ENCODE measurements at regions not wholly inside any gene's neighbourhood (a gene's known extent, or its start where the extent isn't known, plus 50 kb on each side); places are given as distances from the start of the nearest gene placed in this dataset.
"Not testable (repeated sequence)": the region's sequence is repeated elsewhere in the genome, so short reads cannot be mapped to it uniquely, and the experiment has no call there.

- no peak for DNase-seq (ENCODE audit: low read depth)
- H3K4me3 ChIP-seq (ENCODE audit: low read length) = no peak overlapping the region
- no peak overlapping the region for H3K9ac ChIP-seq (ENCODE audit: low read length)
- peaks cover 24% of the 10 kb centered on the region for H3K4me1 ChIP-seq (ENCODE audit: control insufficient read depth, insufficient read depth, low read length)
- no peaks in the 10 kb centered on the region for H3K36me3 ChIP-seq (ENCODE audit: control insufficient read depth, insufficient read depth, low read length, severe bottlenecking)
- H3K27me3 ChIP-seq (replicated peaks; ENCODE audit: control insufficient read depth, insufficient read depth, low read length) = no peaks in the 10 kb centered on the region
- no peaks in the 10 kb centered on the region for H3K9me3 ChIP-seq (ENCODE audit: control insufficient read depth, low read length)
These were observed 119.4 kb upstream of the TSC22D1 start for GRCh38 chr13:44695520-44695919.

GRCh38 chr13:44694842-44695241 is 118.7 kb upstream of the TSC22D1 start:
- DNase-seq (ENCODE audit: low read depth) = no peak
- peaks cover 25% of the 10 kb centered on the region for H3K4me1 ChIP-seq (ENCODE audit: control insufficient read depth, insufficient read depth, low read length)
- no peak overlapping the region for H3K9ac ChIP-seq (ENCODE audit: low read length)
- H3K9me3 ChIP-seq (ENCODE audit: control insufficient read depth, low read length) = no peaks in the 10 kb centered on the region
- H3K36me3 ChIP-seq (ENCODE audit: control insufficient read depth, insufficient read depth, low read length, severe bottlenecking) = no peaks in the 10 kb centered on the region
- no peak overlapping the region for H3K4me3 ChIP-seq (ENCODE audit: low read length)
- H3K27me3 ChIP-seq (replicated peaks; ENCODE audit: control insufficient read depth, insufficient read depth, low read length) = no peaks in the 10 kb centered on the region

DNA sequence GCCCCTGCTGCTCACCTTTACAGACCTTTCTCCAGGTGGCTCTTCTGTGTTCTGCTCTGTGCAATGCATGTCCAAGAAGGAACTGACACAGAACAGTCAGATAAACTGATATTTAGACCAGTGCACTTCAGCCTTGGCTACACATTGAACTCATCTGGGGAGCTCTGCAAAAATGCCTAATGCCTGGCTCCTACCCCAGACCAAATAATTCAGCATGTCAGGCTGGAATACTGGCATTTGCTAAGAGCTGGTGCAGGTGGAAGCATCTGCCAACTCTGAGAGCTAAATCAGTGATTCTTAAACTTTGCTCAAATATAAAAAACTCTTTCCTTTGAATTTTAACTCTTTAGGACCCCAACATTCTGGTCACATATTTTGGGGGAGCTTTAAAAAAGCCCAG is 118.2 kb upstream of the TSC22D1 start:
- no peaks in the 10 kb centered on the region for H3K9me3 ChIP-seq (ENCODE audit: control insufficient read depth, low read length)
- H3K36me3 ChIP-seq (ENCODE audit: control insufficient read depth, insufficient read depth, low read length, severe bottlenecking) = no peaks in the 10 kb centered on the region
- no peaks in the 10 kb centered on the region for H3K27me3 ChIP-seq (replicated peaks; ENCODE audit: control insufficient read depth, insufficient read depth, low read length)
- peaks cover 31% of the 10 kb centered on the region for H3K4me1 ChIP-seq (ENCODE audit: control insufficient read depth, insufficient read depth, low read length)
- DNase-seq (ENCODE audit: low read depth) = no peak
- no peak overlapping the region for H3K9ac ChIP-seq (ENCODE audit: low read length)
- H3K4me3 ChIP-seq (ENCODE audit: low read length) = no peak overlapping the region

- no peak overlapping the region for H3K4me3 ChIP-seq (ENCODE audit: low read length)
- H3K36me3 ChIP-seq (ENCODE audit: control insufficient read depth, insufficient read depth, low read length, severe bottlenecking) = no peaks in the 10 kb centered on the region
- DNase-seq (ENCODE audit: low read depth) = no peak
- H3K4me1 ChIP-seq (ENCODE audit: control insufficient read depth, insufficient read depth, low read length) = peaks cover 26% of the 10 kb centered on the region
- H3K27me3 ChIP-seq (replicated peaks; ENCODE audit: control insufficient read depth, insufficient read depth, low read length) = no peaks in the 10 kb centered on the region
- H3K9ac ChIP-seq (ENCODE audit: low read length) = no peak overlapping the region
- no peaks in the 10 kb centered on the region for H3K9me3 ChIP-seq (ENCODE audit: control insufficient read depth, low read length)
These were observed 117.1 kb upstream of the TSC22D1 start for GRCh38 chr13:44693156-44693764.

DNA sequence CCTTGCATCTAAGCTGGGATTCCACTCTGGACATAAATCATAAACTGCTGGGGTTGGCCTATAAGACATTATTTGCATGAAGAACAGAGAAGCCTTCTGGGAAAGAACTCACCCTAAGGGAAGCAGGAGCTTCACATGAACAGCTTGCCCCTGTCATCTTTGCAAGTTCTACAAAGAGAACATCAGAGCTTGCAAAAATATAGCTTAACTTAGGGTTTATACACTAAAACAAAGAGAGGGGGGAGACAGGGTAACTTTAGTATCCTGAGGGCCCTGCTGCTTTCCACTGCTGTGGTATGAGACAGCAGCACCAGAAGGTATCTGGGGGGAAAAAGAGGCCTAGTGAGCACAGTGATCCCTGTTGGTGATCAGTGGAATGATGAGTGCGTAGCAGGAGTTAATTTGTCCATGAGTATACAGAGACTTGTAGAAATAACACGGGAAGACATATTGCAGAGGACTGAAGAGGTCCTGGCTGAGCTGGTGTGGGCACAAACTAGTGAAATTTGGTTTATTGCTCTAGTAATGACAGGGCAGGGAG is 116.1 kb upstream of the TSC22D1 start:
- Histone ChIP-seq H3K9ac (ENCODE audit: low read length) (no peak overlapping the region), H3K4me1 (ENCODE audit: control insufficient read depth, insufficient read depth, low read length) (peaks cover 16% of the 10 kb centered on the region), H3K27me3 (replicated peaks; ENCODE audit: control insufficient read depth, insufficient read depth, low read length) (no peaks in the 10 kb centered on the region), H3K9me3 (ENCODE audit: control insufficient read depth, low read length) (no peaks in the 10 kb centered on the region), H3K4me3 (ENCODE audit: low read length) (no peak overlapping the region), H3K36me3 (ENCODE audit: control insufficient read depth, insufficient read depth, low read length, severe bottlenecking) (no peaks in the 10 kb centered on the region)
- DNase-seq (ENCODE audit: low read depth) = no peak

DNA sequence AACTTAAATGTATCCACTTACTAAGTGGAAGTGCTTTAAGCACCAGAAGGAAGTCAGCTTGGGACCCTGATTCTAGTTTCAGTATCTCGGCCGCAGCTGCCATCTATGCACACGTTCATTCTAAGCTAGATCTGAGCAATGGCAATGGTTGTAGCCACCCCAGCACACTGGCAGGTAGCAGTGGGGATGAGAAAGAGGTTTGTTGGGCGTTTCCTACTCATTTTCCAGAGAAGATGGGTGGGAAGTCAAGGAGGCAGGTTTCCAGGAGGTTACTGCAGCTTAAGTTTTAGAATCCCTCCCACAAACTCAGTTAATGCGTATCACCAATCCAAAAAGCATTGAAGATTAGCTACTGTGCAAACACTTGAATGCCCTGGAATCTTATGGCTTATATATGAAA is 114.2 kb upstream of the TSC22D1 start:
- no peak for DNase-seq (ENCODE audit: low read depth)
- Histone ChIP-seq H3K27me3 (replicated peaks; ENCODE audit: control insufficient read depth, insufficient read depth, low read length) (no peaks in the 10 kb centered on the region), H3K4me3 (ENCODE audit: low read length) (no peak overlapping the region), H3K9me3 (ENCODE audit: control insufficient read depth, low read length) (no peaks in the 10 kb centered on the region), H3K9ac (ENCODE audit: low read length) (no peak overlapping the region), H3K36me3 (ENCODE audit: control insufficient read depth, insufficient read depth, low read length, severe bottlenecking) (no peaks in the 10 kb centered on the region), H3K4me1 (ENCODE audit: control insufficient read depth, insufficient read depth, low read length) (peaks cover 8% of the 10 kb centered on the region)

- no peak overlapping the region for H3K4me3 ChIP-seq (ENCODE audit: low read length)
- H3K4me1 ChIP-seq (ENCODE audit: control insufficient read depth, insufficient read depth, low read length) = peaks cover 8% of the 10 kb centered on the region
- no peak for DNase-seq (ENCODE audit: low read depth)
- H3K27me3 ChIP-seq (replicated peaks; ENCODE audit: control insufficient read depth, insufficient read depth, low read length) = no peaks in the 10 kb centered on the region
- no peaks in the 10 kb centered on the region for H3K36me3 ChIP-seq (ENCODE audit: control insufficient read depth, insufficient read depth, low read length, severe bottlenecking)
- H3K9ac ChIP-seq (ENCODE audit: low read length) = no peak overlapping the region
- H3K9me3 ChIP-seq (ENCODE audit: control insufficient read depth, low read length) = no peaks in the 10 kb centered on the region
These were observed 112.5 kb upstream of the TSC22D1 start for GRCh38 chr13:44688652-44689051.

DNA sequence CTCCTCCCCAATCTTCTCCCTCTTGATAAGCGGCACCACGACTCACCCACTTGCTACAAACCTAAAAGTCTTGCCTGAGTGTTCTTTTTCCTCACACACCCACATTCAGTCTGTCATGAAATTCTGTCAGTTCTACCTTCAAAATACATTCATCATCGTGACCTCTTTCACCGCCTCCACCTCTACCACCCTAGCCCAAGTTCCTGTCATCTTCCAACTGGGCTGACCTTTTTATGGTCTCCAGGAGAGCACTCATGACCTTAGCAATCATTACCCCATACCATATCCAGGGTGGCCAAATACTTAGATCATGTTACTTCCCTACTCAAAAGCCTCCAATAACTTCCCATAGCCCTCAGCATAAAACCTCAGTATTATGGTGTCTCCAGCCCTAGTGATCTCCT is 110.4 kb upstream of the TSC22D1 start:
- no peaks in the 10 kb centered on the region for H3K27me3 ChIP-seq (replicated peaks; ENCODE audit: control insufficient read depth, insufficient read depth, low read length)
- no peak overlapping the region for H3K4me3 ChIP-seq (ENCODE audit: low read length)

DNA sequence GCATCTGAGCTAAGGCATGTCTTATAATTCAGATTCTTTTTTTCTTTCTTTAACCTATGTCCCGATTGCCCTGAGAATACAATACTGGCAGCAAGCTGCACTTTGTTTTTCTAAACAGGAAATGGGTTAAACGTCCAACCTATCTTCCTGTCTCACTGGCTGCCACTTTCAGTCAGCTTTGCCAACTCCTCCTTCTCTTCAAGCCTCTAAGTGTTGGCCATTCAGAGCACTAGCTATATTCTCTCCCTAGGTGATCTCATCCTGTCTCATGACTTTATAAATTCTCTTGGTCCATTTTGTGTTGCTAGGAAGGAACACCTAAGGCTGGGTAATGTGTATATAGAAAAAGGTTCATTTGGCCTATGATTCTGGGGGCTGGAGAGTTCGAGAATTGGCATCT is 109.5 kb upstream of the TSC22D1 start:
- Histone ChIP-seq H3K27me3 (replicated peaks; ENCODE audit: control insufficient read depth, insufficient read depth, low read length) (no peaks in the 10 kb centered on the region), H3K9ac (ENCODE audit: low read length) (no peak overlapping the region), H3K9me3 (ENCODE audit: control insufficient read depth, low read length) (no peaks in the 10 kb centered on the region), H3K4me3 (ENCODE audit: low read length) (no peak overlapping the region), H3K36me3 (ENCODE audit: control insufficient read depth, insufficient read depth, low read length, severe bottlenecking) (no peaks in the 10 kb centered on the region), H3K4me1 (ENCODE audit: control insufficient read depth, insufficient read depth, low read length) (peaks cover 14% of the 10 kb centered on the region)
- no peak for DNase-seq (ENCODE audit: low read depth)

More for the DNA sequence above, 110.4 kb upstream of the TSC22D1 start:
- no peaks in the 10 kb centered on the region for H3K36me3 ChIP-seq (ENCODE audit: control insufficient read depth, insufficient read depth, low read length, severe bottlenecking)
- DNase-seq (ENCODE audit: low read depth) = no peak
- H3K9ac ChIP-seq (ENCODE audit: low read length) = no peak overlapping the region
- H3K4me1 ChIP-seq (ENCODE audit: control insufficient read depth, insufficient read depth, low read length) = peaks cover 8% of the 10 kb centered on the region
- H3K9me3 ChIP-seq (ENCODE audit: control insufficient read depth, low read length) = no peaks in the 10 kb centered on the region

- DNase-seq (ENCODE audit: low read depth); H3K36me3 ChIP-seq (ENCODE audit: control insufficient read depth, insufficient read depth, low read length, severe bottlenecking); H3K27me3 ChIP-seq (replicated peaks; ENCODE audit: control insufficient read depth, insufficient read depth, low read length); H3K9ac ChIP-seq (ENCODE audit: low read length); H3K4me3 ChIP-seq (ENCODE audit: low read length); H3K9me3 ChIP-seq (ENCODE audit: control insufficient read depth, low read length): not testable (repeated sequence)
- peaks cover 14% of the 10 kb centered on the region for H3K4me1 ChIP-seq (ENCODE audit: control insufficient read depth, insufficient read depth, low read length)
These were observed 106.3 kb upstream of the TSC22D1 start for GRCh38 chr13:44682416-44682815.

DNA sequence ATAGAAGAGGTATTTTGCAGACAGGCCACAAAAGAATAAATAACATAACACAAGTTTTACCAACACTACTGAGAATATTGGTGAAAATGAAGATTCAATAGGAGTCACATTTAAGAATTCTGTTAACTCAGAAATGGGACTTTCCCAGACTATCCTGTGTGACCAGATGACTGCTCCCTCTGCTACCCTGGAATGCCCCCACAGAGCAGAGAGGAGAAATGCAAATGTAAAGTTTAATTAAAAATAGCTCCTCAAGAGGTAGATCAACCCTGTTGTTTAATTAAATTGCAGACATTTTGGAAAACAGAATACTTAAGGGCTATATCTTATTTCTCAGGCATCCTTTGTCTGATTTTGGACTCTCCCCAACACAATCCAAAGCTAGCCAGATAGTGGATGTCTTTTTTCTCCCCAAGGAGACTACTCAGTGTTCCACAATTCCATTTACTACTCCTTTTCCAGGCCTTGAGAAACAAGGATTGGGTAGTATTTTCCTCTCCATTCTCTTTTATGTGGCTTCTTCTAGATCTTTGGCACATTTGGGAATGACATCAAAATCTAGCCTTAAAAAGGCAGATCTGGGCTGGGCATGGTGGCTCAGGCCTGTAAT is 104.7 kb upstream of the TSC22D1 start:
- H3K9ac ChIP-seq (ENCODE audit: low read length) = no peak overlapping the region
- no peaks in the 10 kb centered on the region for H3K9me3 ChIP-seq (ENCODE audit: control insufficient read depth, low read length)
- no peaks in the 10 kb centered on the region for H3K27me3 ChIP-seq (replicated peaks; ENCODE audit: control insufficient read depth, insufficient read depth, low read length)
- peaks cover 19% of the 10 kb centered on the region for H3K4me1 ChIP-seq (ENCODE audit: control insufficient read depth, insufficient read depth, low read length)
- DNase-seq (ENCODE audit: low read depth) = no peak
- H3K4me3 ChIP-seq (ENCODE audit: low read length) = no peak overlapping the region
- no peaks in the 10 kb centered on the region for H3K36me3 ChIP-seq (ENCODE audit: control insufficient read depth, insufficient read depth, low read length, severe bottlenecking)

- H3K4me3 ChIP-seq (ENCODE audit: low read length) = no peak overlapping the region
- DNase-seq (ENCODE audit: low read depth) = peak; percentile 46
- H3K9ac ChIP-seq (ENCODE audit: low read length) = no peak overlapping the region
- no peaks in the 10 kb centered on the region for H3K27me3 ChIP-seq (replicated peaks; ENCODE audit: control insufficient read depth, insufficient read depth, low read length)
- no peaks in the 10 kb centered on the region for H3K9me3 ChIP-seq (ENCODE audit: control insufficient read depth, low read length)
- H3K36me3 ChIP-seq (ENCODE audit: control insufficient read depth, insufficient read depth, low read length, severe bottlenecking) = no peaks in the 10 kb centered on the region
- peaks cover 19% of the 10 kb centered on the region for H3K4me1 ChIP-seq (ENCODE audit: control insufficient read depth, insufficient read depth, low read length)
These were observed 103.5 kb upstream of the TSC22D1 start for GRCh38 chr13:44679597-44679996.
